ENCODE measurements at regions not wholly inside any gene's neighbourhood (a gene's known extent, or its start where the extent isn't known, plus 50 kb on each side); places are given as distances from the start of the nearest gene placed in this dataset.
"Not testable (repeated sequence)": the region's sequence is repeated elsewhere in the genome, so short reads cannot be mapped to it uniquely, and the experiment has no call there.

DNA sequence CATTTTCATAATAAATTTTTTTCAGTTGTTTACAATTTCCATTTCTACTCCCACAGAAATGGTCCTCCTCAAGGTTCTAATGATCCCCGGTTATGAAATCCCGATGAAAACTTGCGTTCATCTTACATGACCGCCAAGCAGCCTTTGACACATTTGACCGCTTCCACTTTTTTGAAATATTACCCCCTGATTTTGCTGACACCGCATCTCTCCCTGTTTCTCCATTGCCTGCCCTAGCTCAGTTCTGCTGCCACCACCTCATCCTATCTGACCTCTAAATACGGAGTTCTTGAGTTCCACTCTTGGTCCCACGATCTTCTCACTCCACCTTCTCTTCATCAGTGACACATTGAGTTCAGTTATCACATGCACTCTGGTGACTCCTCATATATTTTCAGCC is 74.1 kb downstream of the SLC35B3 start:
- no peak for DNase-seq (ENCODE audit: low read depth, low spot score)

DNA sequence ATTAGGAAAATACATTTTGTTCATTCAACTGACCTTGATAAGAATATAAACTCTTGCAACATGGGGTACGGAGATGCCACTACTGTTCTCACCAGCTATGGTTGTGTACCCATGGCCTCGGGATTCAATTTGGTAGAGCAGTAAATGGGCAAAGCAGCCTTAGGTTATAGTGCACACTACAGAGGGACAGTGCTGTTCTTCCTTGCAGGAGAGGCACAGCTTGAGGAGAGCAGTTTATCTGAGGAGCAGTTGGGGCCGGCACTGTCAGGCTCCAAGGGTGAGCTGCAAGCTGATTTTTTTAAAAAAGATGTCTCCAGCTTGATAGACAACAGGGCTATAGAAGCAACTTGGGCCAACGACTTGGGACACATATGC is 82.4 kb downstream of the SLC35B3 start:
- no peak for DNase-seq (ENCODE audit: low read depth, low spot score)

DNA sequence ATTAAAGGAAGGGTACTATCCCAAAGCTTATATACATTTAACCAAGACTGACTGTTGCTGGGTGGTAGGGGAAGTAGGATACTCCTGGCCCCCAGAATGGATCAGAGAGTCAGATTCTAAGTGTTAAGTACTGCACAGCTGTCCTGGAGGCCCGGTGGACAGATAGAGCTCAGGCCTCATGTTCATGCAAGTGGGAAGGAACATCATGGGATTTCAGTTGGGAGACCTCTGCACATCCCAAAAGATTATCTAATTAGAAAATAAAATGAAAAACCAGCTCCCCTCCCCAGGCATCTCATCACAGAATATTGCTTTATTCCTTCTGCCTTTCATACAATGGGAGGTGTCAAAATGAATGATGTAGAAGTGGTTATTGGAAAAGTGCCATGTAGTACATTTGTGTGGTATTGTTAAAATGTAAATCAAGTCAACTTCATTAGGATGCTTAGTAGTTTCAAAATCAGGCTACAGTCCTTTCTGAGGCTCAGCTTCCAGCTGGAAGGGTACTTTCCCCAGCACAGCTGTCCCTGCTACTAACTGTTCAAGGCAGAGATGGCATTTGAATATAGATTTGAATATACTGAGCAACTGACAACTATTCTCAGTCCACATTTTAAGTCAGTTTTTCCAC is 82.9 kb downstream of the SLC35B3 start:
- no peak for DNase-seq (ENCODE audit: low read depth, low spot score)

DNA sequence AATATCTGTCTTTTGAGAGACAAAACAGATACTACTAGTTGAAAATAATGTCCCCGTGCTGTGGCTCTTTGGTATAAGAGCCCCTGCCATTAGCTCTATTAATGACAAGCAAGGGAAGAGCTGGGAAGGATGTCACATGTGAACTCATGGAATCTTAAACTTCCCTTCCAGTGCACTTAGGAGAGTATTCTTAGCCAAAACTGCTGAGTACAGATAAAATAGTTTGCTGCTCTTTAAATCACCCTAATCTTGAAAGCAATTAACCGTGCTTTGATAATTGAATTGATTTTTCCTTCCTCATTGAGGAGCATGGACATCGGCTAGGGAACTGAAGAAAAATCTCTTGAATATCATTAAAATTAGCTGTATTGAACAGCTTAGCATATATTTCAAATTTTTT is 91.7 kb downstream of the SLC35B3 start:
- no peak for DNase-seq (ENCODE audit: low read depth, low spot score)

DNA sequence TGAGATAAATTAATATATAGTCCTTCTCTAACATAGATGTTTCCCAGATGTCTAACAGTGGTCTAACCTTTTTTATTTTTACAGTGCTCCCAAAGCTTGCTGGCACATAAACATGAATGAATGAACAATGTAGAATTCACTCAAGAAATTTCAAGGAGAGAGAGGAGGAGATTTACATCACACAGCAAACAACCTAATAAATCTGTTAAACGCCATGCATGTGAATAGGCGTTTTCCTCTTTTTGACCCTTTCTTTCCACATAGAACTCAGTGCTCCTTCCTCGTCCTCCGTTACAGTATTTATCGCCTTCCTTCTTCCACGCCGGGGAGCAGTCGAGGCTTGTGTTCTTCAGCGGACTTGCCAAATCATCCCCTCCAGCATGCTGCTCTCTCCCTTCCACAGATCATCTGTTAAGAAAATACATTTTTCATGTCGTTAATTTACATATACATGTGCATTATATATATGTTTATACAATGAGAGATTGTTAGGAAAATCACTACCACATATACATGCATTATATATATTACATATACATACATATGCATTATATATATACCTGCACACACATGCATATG is 93.0 kb downstream of the SLC35B3 start:
- no peak for DNase-seq (ENCODE audit: low read depth, low spot score)

DNA sequence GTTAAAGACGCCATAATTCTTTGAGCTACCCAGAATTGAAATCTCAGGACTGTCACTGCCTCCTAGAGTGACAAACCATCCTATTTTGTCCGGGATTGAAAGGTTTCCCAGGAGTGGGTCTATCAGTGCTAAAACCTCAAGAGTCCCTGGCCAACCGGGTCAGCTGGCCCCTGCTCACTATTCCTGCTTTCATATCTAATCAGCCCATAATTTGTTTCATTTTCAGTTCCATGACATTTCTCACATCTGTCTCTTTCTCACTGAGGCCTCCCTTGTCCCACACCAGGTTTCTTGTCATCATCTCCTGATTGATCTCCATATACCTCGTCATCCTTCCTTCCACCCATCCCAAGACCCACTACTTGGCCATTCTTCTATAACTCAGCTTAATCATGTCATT is 98.2 kb downstream of the SLC35B3 start:
- no peak for DNase-seq (ENCODE audit: low read depth, low spot score)

DNA sequence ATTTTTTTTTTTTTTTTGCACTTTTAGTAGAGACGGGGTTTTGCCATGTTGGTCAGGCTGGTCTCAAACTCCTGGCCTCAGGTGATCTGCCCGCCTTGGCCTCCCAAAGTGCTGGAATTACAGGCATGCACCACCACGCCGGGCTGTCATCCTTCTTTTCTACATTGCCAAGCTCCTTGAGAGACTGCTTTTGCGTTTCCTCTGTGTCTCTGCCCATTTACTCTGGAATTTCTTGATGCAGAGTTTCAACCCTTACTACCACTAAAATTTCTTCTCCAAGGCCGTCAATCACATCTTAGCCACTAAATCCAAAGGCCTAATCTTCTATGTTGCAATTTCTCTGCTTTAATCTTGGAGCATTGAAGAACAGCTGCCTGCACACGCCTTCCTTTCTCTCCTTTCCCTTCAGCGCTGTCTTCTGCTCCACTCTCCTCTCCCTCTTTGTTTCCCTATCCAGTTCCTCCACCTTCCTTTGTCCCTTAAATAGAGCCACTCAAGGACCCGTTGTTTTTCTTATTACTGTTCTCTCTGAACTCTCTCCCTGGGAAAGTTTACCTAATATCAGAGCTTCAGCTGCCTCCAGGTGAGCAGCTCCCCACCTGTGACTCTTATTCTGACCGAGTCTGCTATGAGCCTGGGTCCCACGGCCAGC is 98.8 kb downstream of the SLC35B3 start:
- DNase-seq (ENCODE audit: low read depth, low spot score): no peak

DNA sequence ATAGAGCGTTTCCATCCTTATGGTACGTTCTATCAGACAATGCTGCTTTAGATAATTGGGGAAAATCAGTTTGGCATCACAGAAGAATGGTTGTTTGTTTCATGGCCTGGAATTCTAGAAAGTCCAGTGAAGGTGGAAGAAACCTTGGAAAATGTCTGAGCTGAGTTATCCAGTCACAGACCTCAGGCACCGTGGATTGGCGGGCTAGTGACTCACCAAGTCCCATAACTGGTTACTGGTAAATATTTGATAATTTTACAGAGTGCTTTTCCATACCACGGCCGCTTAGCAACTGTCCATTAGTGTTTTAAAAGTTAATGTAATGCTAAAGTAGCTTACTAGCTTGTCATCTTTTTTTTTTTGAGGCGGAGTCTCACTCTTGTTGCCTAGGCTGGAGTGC is 99.4 kb downstream of the SLC35B3 start:
- DNase-seq (ENCODE audit: low read depth, low spot score): no peak

DNA sequence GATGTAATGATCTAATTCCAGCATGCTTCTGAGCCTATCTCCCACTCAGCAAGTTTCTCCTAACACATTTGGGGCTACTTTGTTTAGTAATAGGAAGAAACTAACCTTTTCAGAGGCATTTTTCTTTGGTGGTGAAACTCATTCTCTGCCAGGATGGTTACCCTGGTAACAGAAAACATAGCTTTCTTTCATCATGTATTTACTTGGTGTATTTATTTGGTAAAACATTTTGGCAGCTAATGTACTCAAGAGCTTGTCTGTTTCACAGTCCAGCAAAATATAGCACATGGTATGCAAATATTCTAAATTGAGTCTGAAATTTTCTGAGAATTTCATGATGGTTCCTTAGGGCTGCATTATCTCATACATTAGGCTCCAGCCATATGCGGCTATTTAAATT is 100.0 kb downstream of the SLC35B3 start:
- no peak for DNase-seq (ENCODE audit: low read depth, low spot score)

DNA sequence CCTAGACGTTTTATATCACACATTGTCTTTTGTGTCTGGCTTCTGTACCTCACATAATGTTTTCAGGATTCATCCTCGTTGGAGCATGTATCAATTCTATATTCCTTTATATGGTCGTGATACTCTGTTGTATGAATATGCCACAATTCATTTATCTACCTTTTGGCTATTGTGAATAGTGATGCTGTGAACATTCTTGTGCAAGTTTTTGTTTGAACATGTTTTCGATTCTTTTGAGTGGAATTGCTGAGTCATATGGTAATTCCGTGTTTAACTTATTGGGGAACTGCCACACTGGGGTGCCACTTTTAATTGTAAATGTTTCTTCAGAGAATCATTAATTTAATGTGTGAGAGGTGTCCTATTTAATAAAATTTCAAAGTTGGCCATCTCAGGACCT is 101.2 kb downstream of the SLC35B3 start:
- DNase-seq (ENCODE audit: low read depth, low spot score): no peak

DNA sequence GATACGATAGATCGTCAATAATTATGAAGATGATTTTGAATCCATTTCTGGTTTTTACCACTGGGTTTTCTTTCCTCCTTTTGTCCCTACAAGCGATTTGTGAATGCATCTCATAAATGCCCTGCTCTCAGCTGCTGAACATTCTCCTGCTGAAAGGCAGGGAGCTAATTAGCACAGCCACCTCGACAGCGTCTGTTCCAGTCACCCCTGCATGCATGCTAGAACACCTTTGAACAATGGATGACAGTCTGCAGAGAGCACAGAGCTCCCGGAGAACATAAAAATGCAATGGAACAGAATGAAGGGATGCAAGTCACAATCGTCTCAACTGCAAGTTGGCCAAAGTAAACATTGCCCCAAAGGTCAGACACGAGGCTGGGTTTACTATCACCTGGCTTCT is 105.8 kb downstream of the SLC35B3 start:
- DNase-seq (ENCODE audit: low read depth, low spot score): no peak

DNA sequence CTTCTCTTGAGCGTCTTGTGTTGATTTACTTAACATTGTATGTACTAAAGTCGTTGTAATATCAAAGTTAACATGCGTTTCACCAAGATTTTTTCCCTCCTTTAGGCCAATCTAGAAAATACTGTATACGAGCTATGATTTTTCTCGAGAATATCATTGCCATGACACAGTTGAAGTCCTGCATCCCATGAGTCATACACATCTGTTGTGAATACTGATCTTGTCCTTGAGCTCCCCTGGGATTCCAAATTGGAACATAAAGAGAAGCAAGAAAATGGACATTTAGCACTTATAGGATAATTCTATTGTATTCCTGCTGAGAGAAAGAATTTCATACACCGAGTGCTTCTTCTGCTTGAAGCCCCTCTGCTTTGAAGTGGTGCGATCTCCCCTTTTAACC is 109.6 kb downstream of the SLC35B3 start:
- DNase-seq (ENCODE audit: low read depth, low spot score): no peak

DNA sequence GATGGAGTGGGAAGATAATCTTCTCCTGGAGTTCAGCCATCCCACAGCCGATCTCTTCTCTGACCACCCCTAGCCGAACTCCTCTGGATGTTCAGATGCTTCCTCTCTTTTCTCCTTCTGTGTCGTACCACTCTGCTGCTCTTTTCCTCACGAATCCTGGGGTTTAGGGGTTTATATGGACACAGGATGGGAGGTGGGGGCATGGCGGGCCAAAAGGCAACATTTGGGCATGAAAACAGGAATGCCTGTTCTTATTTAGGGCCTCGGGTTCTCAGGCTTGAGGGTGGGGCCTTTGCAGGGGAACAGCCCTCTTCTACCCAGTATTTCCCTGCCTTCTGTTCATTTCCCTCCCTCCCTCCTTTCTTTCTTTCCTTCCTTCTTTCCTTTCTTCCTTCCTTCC is 112.7 kb downstream of the SLC35B3 start:
- DNase-seq (ENCODE audit: low read depth, low spot score): no peak

DNA sequence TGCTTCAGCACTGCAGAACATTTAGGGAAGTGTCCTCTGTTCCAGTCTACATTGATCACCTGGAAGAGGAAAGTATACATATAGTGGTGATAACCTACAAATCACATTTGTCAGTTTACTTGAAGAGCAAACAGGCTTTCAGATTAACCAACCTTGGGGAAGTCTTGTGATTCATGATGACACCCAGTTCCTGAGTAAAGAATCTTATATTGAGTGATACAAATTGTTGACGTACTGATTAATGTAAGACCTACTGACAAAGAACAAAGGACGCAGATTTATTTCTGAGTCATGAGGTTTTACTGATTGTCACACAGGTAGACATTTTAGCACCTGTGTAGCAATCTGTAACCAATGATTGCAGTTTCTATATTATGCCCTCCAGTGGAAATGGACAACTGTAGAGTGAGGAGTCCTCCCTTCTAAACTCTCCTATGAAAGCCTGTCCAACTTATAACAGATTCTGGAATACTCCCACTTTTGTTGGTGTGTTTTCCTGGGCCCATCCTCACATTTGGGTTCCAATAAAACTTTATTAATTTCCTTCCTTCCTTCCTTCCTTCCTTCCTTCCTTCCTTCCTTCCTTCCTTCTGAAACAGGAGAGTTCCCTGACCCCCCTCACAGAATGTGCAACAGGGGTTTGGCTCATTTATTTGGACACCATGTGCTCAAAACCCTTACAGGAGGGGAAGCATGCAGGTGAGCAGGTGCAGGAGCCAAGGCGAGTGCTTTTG is 113.5 kb downstream of the SLC35B3 start:
- DNase-seq (ENCODE audit: low read depth, low spot score): no peak

DNA sequence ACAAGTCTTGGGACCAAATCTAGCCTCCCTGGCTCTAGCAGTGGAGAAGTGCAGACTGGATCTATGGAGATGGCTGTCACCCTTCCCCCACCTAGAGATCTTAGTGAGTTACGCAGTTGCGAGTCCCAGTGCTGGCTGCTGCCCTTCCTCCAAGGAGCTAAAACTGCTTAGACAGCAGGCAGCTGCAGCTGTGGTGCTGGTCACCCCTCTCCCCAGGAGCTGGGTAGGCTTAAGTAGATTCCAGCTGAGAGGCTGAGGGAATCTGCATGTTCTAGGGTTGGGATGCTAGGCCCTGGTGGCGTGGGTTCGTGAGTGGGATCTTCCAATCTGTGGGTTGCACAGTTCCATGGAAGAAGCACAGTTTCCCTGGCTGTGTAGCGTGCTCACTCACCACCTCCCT is 120.2 kb downstream of the SLC35B3 start:
- DNase-seq (ENCODE audit: low read depth, low spot score): no peak

DNA sequence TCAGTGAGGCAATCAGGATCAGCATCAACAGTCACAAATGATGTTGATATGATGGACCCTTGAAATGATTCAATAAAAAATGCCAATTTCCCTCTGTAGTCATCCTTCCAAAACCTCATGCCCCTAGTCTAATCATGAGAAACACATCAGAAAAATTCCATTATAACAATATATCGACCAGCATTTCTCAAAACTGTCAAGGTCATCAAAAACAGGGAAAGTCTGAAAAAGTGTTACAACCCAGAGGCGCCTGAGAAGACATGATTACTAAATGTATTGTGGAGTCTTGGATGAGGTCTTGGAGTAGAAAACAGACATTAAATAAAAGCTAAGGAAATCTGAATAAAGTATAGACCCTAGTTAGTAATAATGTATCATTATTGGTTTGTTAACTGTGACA is 133.8 kb downstream of the SLC35B3 start:
- no peak for DNase-seq (ENCODE audit: low read depth, low spot score)

DNA sequence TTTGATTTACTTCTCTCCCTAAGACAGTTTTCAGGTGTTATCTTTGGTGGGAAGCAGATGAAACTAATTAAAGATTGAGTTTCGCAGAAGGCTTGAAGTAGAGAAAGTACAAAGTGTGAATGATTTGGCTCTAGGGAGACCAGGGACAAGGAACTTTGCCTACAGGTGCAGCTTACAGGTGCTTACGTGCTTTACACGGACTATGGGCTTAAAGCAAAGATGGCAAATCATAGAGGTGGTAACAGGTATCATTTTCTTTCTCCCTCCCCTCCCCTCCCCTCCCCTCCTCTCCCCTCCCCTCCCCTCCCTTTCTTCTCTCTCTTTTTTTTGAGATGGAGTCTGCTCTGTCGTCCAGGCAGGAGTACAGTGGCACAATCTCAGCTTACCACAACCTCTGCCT is 136.3 kb downstream of the SLC35B3 start:
- DNase-seq (ENCODE audit: low read depth, low spot score): no peak

DNA sequence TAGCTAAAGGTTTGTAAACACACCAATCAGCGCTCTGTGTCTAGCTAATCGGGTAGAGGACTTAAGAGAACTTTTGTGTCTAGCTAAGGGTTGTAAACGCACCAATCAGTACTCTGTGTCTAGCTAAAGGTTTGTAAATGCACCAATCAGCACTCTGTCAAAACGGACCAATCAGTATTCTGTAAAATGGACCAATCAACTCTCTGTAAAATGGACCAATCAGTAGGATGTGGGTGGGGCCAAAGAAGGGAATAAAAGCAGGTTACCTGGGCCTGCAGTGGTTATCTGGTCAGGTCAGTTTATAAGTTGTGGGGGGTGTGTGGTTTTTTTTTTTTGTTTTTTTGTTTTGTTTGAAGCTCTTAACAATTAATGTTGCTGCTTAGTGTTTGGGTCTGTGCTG is 152.4 kb downstream of the SLC35B3 start:
- not testable (repeated sequence) for DNase-seq (ENCODE audit: low read depth, low spot score)

DNA sequence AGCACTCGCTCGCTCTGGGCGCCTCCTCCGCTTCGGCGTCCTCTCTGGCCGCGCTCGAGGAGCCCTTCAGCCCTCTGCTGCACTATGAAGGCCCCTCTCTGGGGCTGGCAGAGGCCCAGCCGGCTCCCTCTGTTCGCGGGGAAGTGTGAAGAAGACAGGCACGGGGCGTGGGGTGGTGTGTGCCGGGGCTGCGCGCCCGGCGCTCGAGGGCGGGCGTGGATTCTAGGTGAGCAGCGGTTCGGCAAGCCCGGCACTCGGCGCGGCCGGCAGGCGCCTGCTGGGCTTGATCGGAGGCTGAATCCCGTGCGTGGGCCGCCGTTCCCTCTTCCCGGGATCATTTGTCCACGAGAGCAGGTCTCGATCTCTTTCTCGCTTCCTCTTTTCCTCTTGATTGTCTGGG is 153.0 kb downstream of the SLC35B3 start:
- no peak for DNase-seq (ENCODE audit: low read depth, low spot score)

DNA sequence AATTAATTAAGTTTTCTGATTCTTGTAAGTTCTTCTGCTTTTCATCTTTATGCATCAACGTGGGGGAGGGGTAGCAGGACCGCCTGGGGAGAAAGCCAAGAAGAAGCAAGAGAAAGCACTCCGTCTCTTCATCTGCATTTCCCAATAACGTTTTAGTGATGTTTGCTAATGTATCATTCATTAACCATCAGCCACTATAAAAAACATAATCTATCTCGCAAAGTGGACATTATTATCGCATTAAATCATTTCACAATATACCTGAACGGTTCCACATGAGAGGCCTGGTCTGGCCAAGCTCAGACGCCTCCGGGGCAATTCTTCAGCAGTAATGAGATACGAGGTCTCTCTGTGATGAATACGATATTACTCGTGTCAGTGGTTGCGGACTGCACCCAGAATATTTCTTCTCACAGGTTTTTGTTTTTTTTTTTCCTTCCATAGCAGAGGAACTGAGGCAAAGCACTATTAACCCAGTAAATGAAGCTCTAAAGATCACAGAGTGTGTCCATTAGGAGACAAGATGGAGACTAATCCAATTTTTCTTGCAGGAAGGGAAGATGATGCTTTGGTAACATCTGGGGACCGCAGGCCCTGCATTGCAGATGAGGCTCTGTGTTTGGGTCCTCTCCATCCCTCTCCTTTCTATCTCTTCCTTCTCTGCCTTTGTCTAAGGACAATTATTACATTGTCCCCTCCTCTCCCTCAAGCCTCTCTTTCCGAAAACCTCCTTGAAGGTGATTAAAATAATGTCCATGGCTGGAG is 156.1 kb downstream of the SLC35B3 start:
- no peak for DNase-seq (ENCODE audit: low read depth, low spot score)

DNA sequence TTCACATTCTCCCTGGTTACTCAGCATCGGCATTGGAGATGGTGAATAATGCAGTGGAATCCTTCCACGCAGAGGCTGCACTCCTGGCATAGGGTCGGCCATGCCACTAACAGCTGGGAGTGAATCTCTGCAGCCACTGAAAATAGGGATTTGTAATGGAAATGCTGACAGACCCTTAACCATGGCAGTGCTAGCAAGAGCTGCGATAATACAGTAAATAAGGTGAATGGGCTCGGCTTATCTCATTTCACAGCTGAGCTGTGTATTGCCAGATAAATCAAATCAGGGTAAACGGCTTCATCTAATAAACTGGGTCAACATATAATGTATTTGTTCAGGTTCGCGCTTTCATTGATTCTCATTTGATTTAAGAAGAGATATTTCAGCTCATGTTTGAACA is 156.8 kb downstream of the SLC35B3 start:
- DNase-seq (ENCODE audit: low read depth, low spot score): no peak

DNA sequence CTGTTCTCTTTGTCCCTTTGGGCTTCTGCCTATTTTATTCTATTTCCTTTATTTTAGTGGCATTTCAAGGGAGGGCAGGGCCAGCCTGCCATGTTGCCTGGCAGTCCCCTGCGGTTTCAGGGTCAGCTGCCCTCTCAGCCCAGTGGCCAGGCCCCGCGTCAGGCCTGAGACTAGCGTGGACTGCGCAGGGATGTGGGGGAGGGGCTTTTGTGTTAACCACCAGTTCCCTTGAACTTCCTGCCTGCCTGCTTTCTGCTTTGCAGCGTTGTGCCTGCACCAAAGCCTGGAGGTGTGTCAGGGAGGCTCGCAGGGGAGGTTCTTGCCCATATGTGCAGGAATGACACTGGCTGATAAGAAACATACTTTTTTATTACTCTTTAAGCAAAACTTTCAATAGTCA is 157.6 kb downstream of the SLC35B3 start:
- peak; percentile 32 for DNase-seq (ENCODE audit: low read depth, low spot score)
